ENCODE measurements at regions not wholly inside any gene's neighbourhood (a gene's known extent, or its start where the extent isn't known, plus 50 kb on each side); places are given as distances from the start of the nearest gene placed in this dataset.

GRCh38 chr20:11261533-11262000 lies 587.8 kb upstream of the JAG1 start:
- TF ChIP-seq CTCF (conservative IDR thresholded peaks at IDR 0.05; ENCODE audit: low read length) (no peak), EZH2phosphoT487 (IDR thresholded peaks at IDR 0.05; ENCODE audit: borderline replicate concordance) (no peak)
